B cell (primary cell): ENCODE measurements at regions not wholly inside any gene's neighbourhood (a gene's known extent, or its start where the extent isn't known, plus 50 kb on each side); places are given as distances from the start of the nearest gene placed in this dataset.

Experiments used
- ATAC-seq: fragments of 200-7000 bp; cut with Tn5 transposase; one replicate; pipeline ENCODE4 v1.10.0; 2021; ENCODE audit warnings: low read depth, mild to moderate bottlenecking, moderate number of reproducible peaks, moderate library complexity
- CTCF ChIA-PET: fragments of 350-600 bp; sonication (Branson Sonifier 250); formaldehyde crosslinking; loops from one replicate; lab custom pipeline; 2021; ENCODE audit warnings: antibody characterized with exemption, inconsistent platforms; lab: Charles Lee
- POLR2A ChIA-PET: fragments of 350-600 bp; sonication (Branson Sonifier 250); formaldehyde crosslinking; loops from one replicate; lab custom pipeline; 2021; ENCODE audit warnings: antibody characterized with exemption; lab: Charles Lee
- DNase-seq: peaks from one replicate; pipeline ENCODE4 v3.0.0; 2013
- H2AFZ ChIP-seq: 2 replicates; pipeline ENCODE4 v1.6.1; 2012; ENCODE audit warnings: mild to moderate bottlenecking, low read depth, low read length; ENCODE audit not compliant: insufficient read depth, poor library complexity, severe bottlenecking
- H3K27ac ChIP-seq, 2 donors: 1 replicate in 1 of 2; 2 replicates in 1 of 2; pipeline ENCODE4 v1.5.1; 2012 to 2013; ENCODE audit warnings: low read length in 2 of 2, mild to moderate bottlenecking in 2 of 2, moderate library complexity in 1 of 2
- H3K27me3 ChIP-seq, 4 experiments: fragments of 200-600 bp in 1 of 4; sonication (generic) in 1 of 4; replicated peaks in 1 of 4; 1 replicate in 2 of 4; 2 replicates in 2 of 4; pipeline versions ENCODE4 v1.6.1 to v1.7.0; 2013 to 2016; ENCODE audit warnings: low read length in 3 of 4, mild to moderate bottlenecking in 2 of 4, mixed read lengths in 1 of 4, moderate library complexity in 1 of 4; ENCODE audit not compliant: insufficient read depth in 4 of 4, control insufficient read depth in 3 of 4; ENCODE audit errors: control extremely low read depth in 1 of 4
- H3K36me3 ChIP-seq, 2 experiments: replicated peaks in 1 of 2; 1 replicate in 1 of 2; 2 replicates in 1 of 2; pipeline versions ENCODE4 v1.6.1 to v1.7.1; 2013; ENCODE audit warnings: low read length in 1 of 2; ENCODE audit not compliant: insufficient read depth in 2 of 2, control insufficient read depth in 1 of 2; ENCODE audit errors: control extremely low read depth in 1 of 2, extremely low read depth in 1 of 2
- H3K4me1 ChIP-seq, 2 donors: fragments of 200-600 bp in 1 of 2; sonication (generic) in 1 of 2; 1 replicate in 1 of 2; 2 replicates in 1 of 2; pipeline versions ENCODE4 v1.5.1 to v1.6.1; 2013 to 2017; ENCODE audit warnings: low read length in 2 of 2; ENCODE audit not compliant: control insufficient read depth in 2 of 2, insufficient read depth in 2 of 2
- H3K4me2 ChIP-seq: replicated peaks from 2 replicates; pipeline ENCODE3; 2012; ENCODE audit warnings: mild to moderate bottlenecking, low read depth, low read length; ENCODE audit not compliant: poor library complexity, severe bottlenecking
- H3K4me3 ChIP-seq, 5 experiments: fragments of 200-600 bp in 1 of 5; sonication (generic) in 1 of 5; 1 replicate in 3 of 5; 2 replicates in 2 of 5; pipeline versions ENCODE4 v1.5.1 to v1.7.0; 2011 to 2016; ENCODE audit warnings: low read length in 4 of 5, mild to moderate bottlenecking in 4 of 5, low read depth in 2 of 5, control low read depth in 1 of 5, moderate library complexity in 1 of 5; ENCODE audit not compliant: insufficient read depth in 1 of 5; ENCODE audit errors: control extremely low read depth in 1 of 5, extremely low read depth in 1 of 5
- H3K79me2 ChIP-seq: fragments of 200-600 bp; sonication (generic); one replicate; pipeline ENCODE4 v1.6.0; 2016; ENCODE audit warnings: low read length; ENCODE audit not compliant: control insufficient read depth, insufficient read depth
- H3K9ac ChIP-seq: fragments of 200-600 bp; sonication (generic); 2 replicates; pipeline ENCODE4 v1.6.1; 2017; ENCODE audit warnings: mild to moderate bottlenecking, low read length, moderate library complexity
- H3K9me3 ChIP-seq, 3 donors: one replicate each; pipeline versions ENCODE4 v1.6.1 to v1.7.1; 2013; ENCODE audit warnings: low read length in 2 of 3; ENCODE audit not compliant: control insufficient read depth in 2 of 3, insufficient read depth in 1 of 3; ENCODE audit errors: control extremely low read depth in 1 of 3
- H4K20me1 ChIP-seq: 2 replicates; pipeline ENCODE4 v1.6.0; 2012; ENCODE audit warnings: mild to moderate bottlenecking, low read length; ENCODE audit not compliant: insufficient read depth, control insufficient read depth, poor library complexity, severe bottlenecking
- H3K27ac Mint-ChIP-seq: one replicate; pipeline ENCODE4 v1.8.0; 2021; ENCODE audit warnings: mixed read lengths
- H3K27me3 Mint-ChIP-seq: one replicate; pipeline ENCODE4 v1.8.0; 2021; ENCODE audit warnings: mixed read lengths
- H3K4me1 Mint-ChIP-seq: one replicate; pipeline ENCODE4 v1.8.0; 2021; ENCODE audit warnings: mixed read lengths
- H3K4me3 Mint-ChIP-seq: one replicate; pipeline ENCODE4 v1.8.0; 2021; ENCODE audit warnings: mixed read lengths
- H3K9me3 Mint-ChIP-seq: one replicate; pipeline ENCODE4 v1.8.0; 2022; ENCODE audit warnings: mixed read lengths; ENCODE audit not compliant: insufficient read depth
- CTCF ChIP-seq: fragments of 200-600 bp; IDR thresholded peaks from one replicate; pipeline ENCODE4 v1.8.0; 2022; ENCODE audit warnings: antibody characterized with exemption, mild to moderate bottlenecking
- EZH2 ChIP-seq: IDR thresholded peaks from 2 replicates; pipeline ENCODE4 v1.6.1; 2012; ENCODE audit warnings: borderline replicate concordance, low read depth, mild to moderate bottlenecking, moderate library complexity, low read length; ENCODE audit not compliant: insufficient read depth, poor library complexity, severe bottlenecking
- WGBS: methylation state at CpG from one replicate; pipeline ENCODE4 v1.1.5; 2013; ENCODE audit warnings: missing lambda C conversion rate; ENCODE audit not compliant: insufficient coverage; 5-methylcytosine and 5-hydroxymethylcytosine counted together
- intact Hi-C: fragments of 100-400 bp; cut with micrococcal nuclease; formaldehyde crosslinking; loops from one replicate; pipeline ENCODE4 v1.10.0; 2022

DNA sequence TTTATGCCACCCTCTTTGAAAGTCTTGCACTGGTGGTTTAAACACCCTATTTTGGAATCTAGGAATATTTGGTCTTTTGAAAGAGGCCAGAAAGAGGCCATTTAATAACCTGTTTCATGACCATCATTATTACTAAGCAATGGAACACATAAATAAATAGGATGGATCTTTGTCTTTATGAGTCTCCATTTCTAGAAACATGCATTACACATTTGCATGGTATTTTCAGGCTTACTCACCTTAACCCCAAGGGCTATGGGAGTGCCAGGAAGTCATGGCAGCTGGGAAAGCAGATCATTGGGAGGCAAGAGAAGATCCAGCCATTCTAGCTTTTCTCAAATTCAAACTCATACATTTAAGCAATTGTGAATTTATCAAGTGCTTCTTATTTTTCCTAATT, 185.8 kb upstream of the POU2AF2 start:
- no peak overlapping the region for H3K4me3 Mint-ChIP-seq
- H3K27ac Mint-ChIP-seq: no peak overlapping the region
- ChIA-PET POLR2A (no interaction called here), CTCF (no interaction called here)
- H3K79me2 ChIP-seq: no peaks in the 10 kb centered on the region
- H3K27ac ChIP-seq: no peak overlapping the region
- TF ChIP-seq CTCF (no peak), EZH2 (no peak)
- H3K4me1 Mint-ChIP-seq: no peaks in the 10 kb centered on the region
- no peaks in the 10 kb centered on the region for H4K20me1 ChIP-seq
- H3K4me3 ChIP-seq: no peak overlapping the region
- H3K9me3 ChIP-seq: peaks cover 0 to 9% (median 0%) of the 10 kb centered on the region in 3 donors
- intact Hi-C loops: no loop called here
- DNase-seq: no peak
- no peak for ATAC-seq
- no peaks in the 10 kb centered on the region for H3K36me3 ChIP-seq
- H3K9me3 Mint-ChIP-seq: peaks cover 2% of the 10 kb centered on the region
- no peaks in the 10 kb centered on the region for H3K27me3 Mint-ChIP-seq
- H3K4me1 ChIP-seq: no peaks in the 10 kb centered on the region
- H3K4me2 ChIP-seq: no peak overlapping the region
- no peak overlapping the region for H3K9ac ChIP-seq
- H3K27me3 ChIP-seq: peaks cover 0 to 3% (median 0%) of the 10 kb centered on the region in 4 experiments
- H2AFZ ChIP-seq: no peak overlapping the region

- WGBS: 90% methylated on average over 3 of the region's 4 CpGs
- POLR2A ChIA-PET: no interaction called here
Observed at GRCh38 chr11:111049131-111049530, 196.4 kb upstream of the POU2AF2 start.

More at GRCh38 chr11:111049131-111049530, 196.4 kb upstream of the POU2AF2 start:
- no peak overlapping the region for H2AFZ ChIP-seq
- Mint-ChIP-seq H3K27me3 (peaks cover 3% of the 10 kb centered on the region), H3K4me1 (peaks cover 5% of the 10 kb centered on the region), H3K9me3 (peaks cover 2% of the 10 kb centered on the region), H3K27ac (no peak overlapping the region), H3K4me3 (no peak overlapping the region)
- H4K20me1 ChIP-seq: no peaks in the 10 kb centered on the region
- TF ChIP-seq CTCF: no peak
- no peak for TF ChIP-seq EZH2
- no peaks in the 10 kb centered on the region for H3K4me1 ChIP-seq
- no peaks in the 10 kb centered on the region for H3K79me2 ChIP-seq
- no peak overlapping the region for H3K4me3 ChIP-seq
- no peak overlapping the region for H3K9ac ChIP-seq
- DNase-seq: no peak
- no peaks in the 10 kb centered on the region for H3K36me3 ChIP-seq
- CTCF ChIA-PET: no interaction called here
- no peaks in the 10 kb centered on the region for H3K9me3 ChIP-seq
- no peak overlapping the region for H3K4me2 ChIP-seq
- intact Hi-C loops: no loop called here
- no peak for ATAC-seq
- H3K27me3 ChIP-seq: no peaks in the 10 kb centered on the region
- no peak overlapping the region for H3K27ac ChIP-seq
